ENCODE measurements at regions not wholly inside any gene's neighbourhood (a gene's known extent, or its start where the extent isn't known, plus 50 kb on each side); places are given as distances from the start of the nearest gene placed in this dataset.
"Not testable (repeated sequence)": the region's sequence is repeated elsewhere in the genome, so short reads cannot be mapped to it uniquely, and the experiment has no call there.

DNA sequence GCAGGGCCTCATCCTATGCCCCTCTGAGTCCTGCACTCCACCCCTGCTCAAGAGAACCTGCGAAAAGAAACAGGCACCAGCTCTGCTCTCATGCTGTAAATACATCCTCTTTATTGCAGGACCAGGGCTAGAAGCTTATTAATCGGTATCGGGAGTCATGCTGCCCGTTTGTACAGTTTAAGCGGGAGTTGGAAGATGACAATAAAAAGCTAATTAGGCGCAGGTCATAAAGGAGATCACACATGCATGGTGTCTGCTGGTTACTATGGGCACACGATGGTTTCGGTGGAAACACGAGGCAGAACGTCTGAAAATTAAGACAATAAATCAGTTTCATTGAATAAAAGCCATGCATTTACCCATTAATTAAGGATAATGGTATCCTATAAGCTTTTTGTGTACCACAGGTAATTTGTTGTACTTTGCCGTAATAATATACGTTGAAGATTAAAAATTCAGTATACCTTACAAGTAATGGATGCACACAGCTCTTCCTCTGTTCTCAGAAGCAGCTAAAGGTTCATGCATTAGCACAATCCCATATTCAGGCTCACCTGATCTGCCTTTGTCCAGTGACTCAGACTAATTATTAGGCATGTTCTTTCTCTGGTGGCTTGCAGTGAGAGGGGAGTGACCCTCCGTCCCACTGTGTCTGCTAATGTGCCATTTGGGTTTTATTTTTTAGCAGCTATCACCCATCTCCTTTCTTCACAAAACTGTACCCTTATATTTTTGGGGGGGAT, 406.0 kb downstream of the TSHZ3 start:
- in situ Hi-C loops (cut with MboI; ENCODE audit: low pct_unique_long_range_greater_than_20kb, low sequenced_read_pairs, unreplicated experiment), result no loop called here
- no peak for TF ChIP-seq CTCF (IDR thresholded peaks at IDR 0.05; ENCODE audit: extremely low read depth, insufficient read depth, missing control alignments)
- no peak for DNase-seq (ENCODE audit: low spot score)

DNA sequence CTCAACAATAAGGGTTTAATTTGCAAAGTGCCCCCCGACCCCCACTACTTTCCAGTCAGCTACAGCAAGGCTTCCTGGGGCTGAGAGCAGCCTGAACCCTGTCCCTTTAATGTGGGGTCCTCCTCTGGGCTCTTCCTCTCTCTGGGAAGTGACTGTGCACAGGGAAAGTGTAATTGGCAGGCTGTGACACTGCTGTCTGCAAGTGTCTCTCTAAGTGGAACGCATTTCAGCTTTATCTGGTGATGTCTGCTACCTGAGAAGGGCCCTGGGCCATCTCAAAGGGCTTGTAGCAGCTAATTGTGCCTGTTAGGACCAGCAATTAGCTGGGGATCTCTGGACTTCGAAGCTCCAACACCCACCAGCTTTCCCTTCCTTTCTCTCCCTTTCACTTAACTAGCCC, 406.6 kb downstream of the TSHZ3 start:
- TF ChIP-seq CTCF (IDR thresholded peaks at IDR 0.05; ENCODE audit: extremely low read depth, insufficient read depth, missing control alignments), result no peak
- in situ Hi-C loops (cut with MboI; ENCODE audit: low pct_unique_long_range_greater_than_20kb, low sequenced_read_pairs, unreplicated experiment), result no loop called here
- no peak for DNase-seq (ENCODE audit: low spot score)

DNA sequence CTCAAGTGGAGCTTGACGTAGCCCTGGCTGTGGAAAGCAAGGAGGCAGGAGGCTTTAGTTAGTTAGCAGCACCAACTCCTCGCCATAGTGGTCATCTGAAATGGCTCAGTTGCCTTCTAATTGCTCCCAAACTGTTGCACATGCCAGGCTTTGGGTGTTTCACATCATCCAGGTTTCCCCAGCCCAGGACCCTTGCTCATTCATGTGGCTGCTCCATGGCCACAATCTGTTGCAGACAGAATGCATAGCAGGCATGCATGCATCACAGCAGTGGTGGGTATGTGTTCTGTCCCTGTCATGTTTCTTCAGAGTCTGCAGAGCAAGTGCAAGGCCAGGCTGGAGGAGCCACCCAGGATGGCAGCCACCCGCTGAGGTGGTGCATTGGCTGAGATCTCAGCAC, 407.6 kb downstream of the TSHZ3 start:
- no peak for DNase-seq (ENCODE audit: low spot score)
- no peak for TF ChIP-seq CTCF (IDR thresholded peaks at IDR 0.05; ENCODE audit: extremely low read depth, insufficient read depth, missing control alignments)
- in situ Hi-C loops (cut with MboI; ENCODE audit: low pct_unique_long_range_greater_than_20kb, low sequenced_read_pairs, unreplicated experiment), result no loop called here

GRCh38 chr19:30936276-30936675, 413.0 kb downstream of the TSHZ3 start:
- no peak for TF ChIP-seq CTCF (IDR thresholded peaks at IDR 0.05; ENCODE audit: extremely low read depth, insufficient read depth, missing control alignments)
- in situ Hi-C loops (cut with MboI; ENCODE audit: low pct_unique_long_range_greater_than_20kb, low sequenced_read_pairs, unreplicated experiment), result no loop called here
- DNase-seq (ENCODE audit: low spot score), result no peak

DNA sequence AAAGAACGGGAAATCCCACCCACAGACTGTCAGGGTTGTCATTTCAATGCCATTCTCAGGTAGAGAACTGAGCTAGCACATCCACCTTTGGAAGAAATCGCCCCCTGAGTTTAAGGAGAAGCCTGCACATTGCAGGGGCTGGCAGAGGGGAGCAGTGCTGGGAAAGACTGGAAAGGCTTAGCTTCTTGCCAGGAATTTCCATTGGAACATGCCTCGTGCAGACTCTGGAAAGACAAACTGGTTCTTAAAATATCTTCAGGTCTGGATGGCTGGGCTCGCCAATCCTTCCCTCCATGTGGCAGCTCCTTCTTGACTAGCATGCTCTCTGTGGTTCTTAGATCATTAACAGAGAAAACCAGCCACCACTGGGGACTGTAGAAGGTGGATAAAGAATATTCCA, 414.1 kb downstream of the TSHZ3 start:
- DNase-seq (ENCODE audit: low spot score), result no peak
- in situ Hi-C loops (cut with MboI; ENCODE audit: low pct_unique_long_range_greater_than_20kb, low sequenced_read_pairs, unreplicated experiment), result no loop called here
- no peak for TF ChIP-seq CTCF (IDR thresholded peaks at IDR 0.05; ENCODE audit: extremely low read depth, insufficient read depth, missing control alignments)

DNA sequence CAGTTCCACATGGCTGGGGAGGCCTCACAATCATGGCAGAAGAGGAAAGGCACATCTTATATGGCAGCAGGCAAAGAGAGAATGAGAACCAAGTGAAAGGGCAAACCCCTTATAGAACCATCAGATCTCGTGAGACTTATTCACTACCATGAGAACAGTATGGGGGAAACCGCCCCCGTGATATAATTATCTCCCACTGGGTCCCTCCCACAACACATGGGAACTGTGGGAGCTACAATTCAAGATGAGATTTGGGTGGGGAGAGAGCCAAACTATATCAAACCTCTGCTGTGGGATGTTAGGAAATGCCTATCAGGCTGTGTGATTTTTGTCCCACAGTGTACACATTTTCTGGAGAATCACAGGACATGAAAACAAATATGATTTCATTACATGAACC, 415.8 kb downstream of the TSHZ3 start:
- in situ Hi-C loops (cut with MboI; ENCODE audit: low pct_unique_long_range_greater_than_20kb, low sequenced_read_pairs, unreplicated experiment); DNase-seq (ENCODE audit: low spot score): not testable (repeated sequence)

DNA sequence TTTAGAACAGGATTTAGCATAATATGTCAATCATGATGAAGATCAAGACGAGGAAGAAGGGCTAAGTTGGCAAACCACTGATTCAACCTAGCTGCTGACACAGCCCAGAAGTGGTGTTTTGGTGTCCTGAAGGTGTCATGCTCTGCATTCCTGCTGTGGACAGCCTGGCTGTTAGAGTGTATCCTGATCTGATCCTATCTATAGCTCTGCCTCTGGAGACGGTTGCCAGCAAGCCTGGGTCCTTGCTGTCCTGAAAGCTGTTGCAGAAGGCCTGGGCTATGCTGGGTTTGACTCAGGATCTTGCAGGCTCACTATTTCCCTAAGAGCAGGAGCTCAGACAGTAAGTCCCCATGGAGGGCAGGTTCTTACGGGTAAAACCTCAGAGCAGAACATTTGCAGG, 416.4 kb downstream of the TSHZ3 start:
- in situ Hi-C loops (cut with MboI; ENCODE audit: low pct_unique_long_range_greater_than_20kb, low sequenced_read_pairs, unreplicated experiment), result no loop called here
- no peak for DNase-seq (ENCODE audit: low spot score)

More for the DNA sequence above, 416.4 kb downstream of the TSHZ3 start:
- no peak for TF ChIP-seq CTCF (IDR thresholded peaks at IDR 0.05; ENCODE audit: extremely low read depth, insufficient read depth, missing control alignments)
